SK-N-SH (cell line): ENCODE measurements at regions not wholly inside any gene's neighbourhood (a gene's known extent, or its start where the extent isn't known, plus 50 kb on each side); places are given as distances from the start of the nearest gene placed in this dataset.
"Not testable (repeated sequence)": the region's sequence is repeated elsewhere in the genome, so short reads cannot be mapped to it uniquely, and the experiment has no call there.

Experiments
- CTCF ChIA-PET: fragments of 300-600, 350-600 bp; formaldehyde crosslinking; extraction: SDS; loops from one replicate; lab custom pipeline; 2021; lab: Yijun Ruan, JAX
- POLR2A ChIA-PET: fragments of 350-600 bp; sonication (Branson Sonifier 250); formaldehyde crosslinking; extraction: SDS; loops from one replicate; lab custom pipeline; 2020; ENCODE audit warnings: antibody characterized with exemption, inconsistent platforms; lab: Yijun Ruan, JAX
- DNase-seq: peaks from one replicate; pipeline ENCODE4 v3.0.0; 2012
- H2AFZ ChIP-seq: fragments of 200-600 bp; sonication (generic); 2 replicates; pipeline ENCODE4 v1.8.1; 2016; ENCODE audit warnings: antibody characterized with exemption, mild to moderate bottlenecking, low read depth
- H3F3A ChIP-seq: fragments of 200-600 bp; sonication (generic); replicated peaks from 2 replicates; pipeline ENCODE3; 2016; ENCODE audit warnings: antibody characterized with exemption, mild to moderate bottlenecking; ENCODE audit not compliant: insufficient read depth
- H3K27ac ChIP-seq, 2 experiments: fragments of 200-500 bp in 1 of 2; fragments of 200-600 bp in 1 of 2; sonication (Bioruptor generic) in 1 of 2; sonication (generic), shearing (Covaris generic) in 1 of 2; 2 replicates each; pipeline versions ENCODE4 v1.5.1 to v1.6.1; 2014 to 2016; ENCODE audit warnings: low read depth in 2 of 2, inconsistent platforms in 1 of 2, low read length in 1 of 2, mild to moderate bottlenecking in 1 of 2, mixed read lengths in 1 of 2
- H3K27me3 ChIP-seq: fragments of 200-600 bp; sonication (generic), shearing (Covaris generic); 2 replicates; pipeline ENCODE4 v1.6.1; 2016; ENCODE audit warnings: mixed run types; ENCODE audit not compliant: insufficient read depth
- H3K36me3 ChIP-seq, 2 experiments: fragments of 200-500 bp in 1 of 2; fragments of 200-600 bp in 1 of 2; sonication (Bioruptor generic) in 1 of 2; sonication (generic) in 1 of 2; replicated peaks in 1 of 2; 2 replicates each; pipeline versions ENCODE3 to v1.5.1; 2014 to 2016; ENCODE audit warnings: low read length in 1 of 2, mild to moderate bottlenecking in 1 of 2; ENCODE audit not compliant: insufficient read depth in 2 of 2, control insufficient read depth in 1 of 2
- H3K4me1 ChIP-seq, 2 experiments: fragments of 200-500 bp in 1 of 2; fragments of 200-600 bp in 1 of 2; sonication (Bioruptor generic) in 1 of 2; sonication (generic), shearing (Covaris generic) in 1 of 2; 2 replicates each; pipeline versions ENCODE4 v1.5.1 to v1.6.1; 2014 to 2016; ENCODE audit warnings: low read depth in 1 of 2, low read length in 1 of 2, mixed run types in 1 of 2; ENCODE audit not compliant: insufficient read depth in 2 of 2, control insufficient read depth in 1 of 2
- H3K4me2 ChIP-seq: fragments of 200-600 bp; sonication (generic), shearing (Covaris generic); 2 replicates; pipeline ENCODE4 v1.6.1; 2017; ENCODE audit warnings: mixed run types
- H3K4me3 ChIP-seq, 2 experiments: fragments of 200-500 bp in 1 of 2; fragments of 200-600 bp in 1 of 2; sonication (Bioruptor generic) in 1 of 2; sonication (generic), shearing (Covaris generic) in 1 of 2; 2 replicates each; pipeline versions ENCODE4 v1.5.1 to v1.8.1; 2014 to 2016; ENCODE audit warnings: low read depth in 2 of 2, inconsistent platforms in 1 of 2, low read length in 1 of 2, mild to moderate bottlenecking in 1 of 2, mixed read lengths in 1 of 2, moderate library complexity in 1 of 2
- H3K79me2 ChIP-seq: fragments of 200-600 bp; sonication (generic); 2 replicates; pipeline ENCODE4 v1.8.1; 2017; ENCODE audit warnings: mild to moderate bottlenecking; ENCODE audit not compliant: insufficient read depth
- H3K9ac ChIP-seq: fragments of 200-600 bp; sonication (generic); 2 replicates; pipeline ENCODE4 v1.6.1; 2017; ENCODE audit warnings: mixed run types
- H3K9me2 ChIP-seq: fragments of 200-600 bp; sonication (generic); 2 replicates; pipeline ENCODE4 v1.6.1; 2017; ENCODE audit warnings: mixed run types
- H3K9me3 ChIP-seq: fragments of 200-600 bp; sonication (generic); 2 replicates; pipeline ENCODE4 v1.6.1; 2017; ENCODE audit warnings: mixed run types, mild to moderate bottlenecking, moderate library complexity
- H4K20me1 ChIP-seq: fragments of 200-600 bp; sonication (generic); 2 replicates; pipeline ENCODE4 v1.6.1; 2017; ENCODE audit warnings: mild to moderate bottlenecking, mixed run types; ENCODE audit not compliant: insufficient read depth
- EZH2phosphoT487 ChIP-seq: fragments of 200-600 bp; sonication (generic); IDR thresholded peaks from 2 replicates; pipeline ENCODE4 v1.6.1; 2017; ENCODE audit warnings: low read depth, mixed run types, mild to moderate bottlenecking, antibody characterized with exemption, moderate library complexity, borderline replicate concordance
- FOSL2 ChIP-seq: IDR thresholded peaks from 2 replicates; pipeline ENCODE4 v1.4.0; 2012; ENCODE audit warnings: low read depth, mild to moderate bottlenecking, moderate library complexity, borderline replicate concordance
- JUND ChIP-seq: IDR thresholded peaks from 2 replicates; pipeline ENCODE4 v1.4.0; 2012
- NRF1 ChIP-seq: IDR thresholded peaks from 2 replicates; pipeline ENCODE4 v1.6.1; 2012; ENCODE audit warnings: low read depth, mild to moderate bottlenecking, low read length
- RAD21 ChIP-seq: IDR thresholded peaks from 2 replicates; pipeline ENCODE4 v1.6.1; 2012; ENCODE audit warnings: mild to moderate bottlenecking, low read length
- RFX5 ChIP-seq: IDR thresholded peaks from 2 replicates; pipeline ENCODE4 v1.6.1; 2012; ENCODE audit warnings: mild to moderate bottlenecking, improper control_type of control experiment, low read length
- RXRA ChIP-seq: IDR thresholded peaks from 2 replicates; pipeline ENCODE4 v1.4.0; 2012; ENCODE audit warnings: low read depth, mild to moderate bottlenecking, borderline replicate concordance
- SIN3A ChIP-seq: IDR thresholded peaks from 2 replicates; pipeline ENCODE4 v1.6.1; 2012; ENCODE audit warnings: low read depth, mild to moderate bottlenecking, low read length, moderate library complexity, borderline replicate concordance
- SMC3 ChIP-seq: IDR thresholded peaks from 2 replicates; pipeline ENCODE4 v1.6.1; 2012; ENCODE audit warnings: low read depth, low read length, improper control_type of control experiment
- TAF1 ChIP-seq: IDR thresholded peaks from 2 replicates; pipeline ENCODE4 v1.6.1; 2012; ENCODE audit warnings: low read depth, mild to moderate bottlenecking, low read length, moderate library complexity, borderline replicate concordance
- TCF12 ChIP-seq: IDR thresholded peaks from 2 replicates; pipeline ENCODE4 v1.4.0; 2012
- TEAD4 ChIP-seq: IDR thresholded peaks from 2 replicates; pipeline ENCODE4 v1.4.0; 2012; ENCODE audit warnings: mild to moderate bottlenecking, borderline replicate concordance; ENCODE audit not compliant: insufficient read depth
- YY1 ChIP-seq: IDR thresholded peaks from 2 replicates; pipeline ENCODE4 v1.4.0; 2012; ENCODE audit warnings: low read depth, mild to moderate bottlenecking
- WGBS: methylation state at CpG from one replicate; pipeline ENCODE4 v1.1.6; 2017; ENCODE audit warnings: low lambda C conversion rate; 5-methylcytosine and 5-hydroxymethylcytosine counted together
- TF ChIP-seq, protein P1 (sequence below): fragments of 150-350 bp; IDR thresholded peaks from 2 replicates; pipeline ENCODE4 v1.6.1; 2017; ENCODE audit warnings: antibody characterized with exemption, low read length, low read depth, borderline replicate concordance
- TF ChIP-seq, protein P2 (sequence below): IDR thresholded peaks from 2 replicates; pipeline ENCODE4 v1.4.0; 2012; ENCODE audit warnings: low read depth, borderline replicate concordance
- TF ChIP-seq, protein P3 (sequence below): IDR thresholded peaks from 2 replicates; pipeline ENCODE4 v1.4.0; 2012; ENCODE audit warnings: low read depth

DNA sequence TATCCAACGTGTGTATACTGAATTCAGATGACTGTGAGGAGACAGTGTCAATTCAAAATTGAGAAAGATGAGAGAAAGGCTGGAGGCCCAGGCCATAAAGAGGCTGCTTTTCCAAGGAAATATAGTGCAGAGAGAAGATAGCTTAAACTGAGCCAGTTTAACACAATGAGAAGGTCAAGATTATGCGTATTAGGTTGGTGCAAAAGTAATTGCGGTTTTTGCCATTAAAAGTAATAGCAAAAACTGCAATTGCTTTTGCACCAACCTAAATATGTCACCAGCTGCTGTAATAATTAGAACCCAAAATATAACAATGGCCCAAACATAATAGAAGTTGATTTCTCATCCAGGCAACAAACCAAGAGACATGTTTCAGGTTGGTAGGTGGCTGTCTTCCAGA, 148.7 kb upstream of the ATP5MC3 start:
- no peak for DNase-seq
- no peaks in the 10 kb centered on the region for H3K27me3 ChIP-seq
- POLR2A ChIA-PET = no interaction called here
- H3K4me3 ChIP-seq = no peak overlapping the region
- H3K36me3 ChIP-seq = no peaks in the 10 kb centered on the region
- no peak for TF ChIP-seq YY1
- TF ChIP-seq NRF1 = no peak
- TF ChIP-seq RFX5 = no peak
- TF ChIP-seq JUND = no peak
- TF ChIP-seq TAF1 = no peak
- no peak for TF ChIP-seq SIN3A
- no peak for TF ChIP-seq TEAD4
- TF ChIP-seq, protein P1, sequence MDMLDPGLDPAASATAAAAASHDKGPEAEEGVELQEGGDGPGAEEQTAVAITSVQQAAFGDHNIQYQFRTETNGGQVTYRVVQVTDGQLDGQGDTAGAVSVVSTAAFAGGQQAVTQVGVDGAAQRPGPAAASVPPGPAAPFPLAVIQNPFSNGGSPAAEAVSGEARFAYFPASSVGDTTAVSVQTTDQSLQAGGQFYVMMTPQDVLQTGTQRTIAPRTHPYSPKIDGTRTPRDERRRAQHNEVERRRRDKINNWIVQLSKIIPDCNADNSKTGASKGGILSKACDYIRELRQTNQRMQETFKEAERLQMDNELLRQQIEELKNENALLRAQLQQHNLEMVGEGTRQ = no peak
- TF ChIP-seq SMC3 = no peak
- TF ChIP-seq, protein P2, sequence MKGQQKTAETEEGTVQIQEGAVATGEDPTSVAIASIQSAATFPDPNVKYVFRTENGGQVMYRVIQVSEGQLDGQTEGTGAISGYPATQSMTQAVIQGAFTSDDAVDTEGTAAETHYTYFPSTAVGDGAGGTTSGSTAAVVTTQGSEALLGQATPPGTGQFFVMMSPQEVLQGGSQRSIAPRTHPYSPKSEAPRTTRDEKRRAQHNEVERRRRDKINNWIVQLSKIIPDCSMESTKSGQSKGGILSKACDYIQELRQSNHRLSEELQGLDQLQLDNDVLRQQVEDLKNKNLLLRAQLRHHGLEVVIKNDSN = no peak
- no peak for TF ChIP-seq TCF12
- TF ChIP-seq, protein P3, sequence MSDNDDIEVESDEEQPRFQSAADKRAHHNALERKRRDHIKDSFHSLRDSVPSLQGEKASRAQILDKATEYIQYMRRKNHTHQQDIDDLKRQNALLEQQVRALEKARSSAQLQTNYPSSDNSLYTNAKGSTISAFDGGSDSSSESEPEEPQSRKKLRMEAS = no peak
- TF ChIP-seq, all 33 proteins: peak for 0
- H3K79me2 ChIP-seq = no peaks in the 10 kb centered on the region
- no peak overlapping the region for H3K27ac ChIP-seq
- no peaks in the 10 kb centered on the region for H3K4me1 ChIP-seq
- CTCF ChIA-PET = interaction anchor here (0.9 to 2.7 kb wide), 7 partner anchors 14 to 766 kb away, joined by 3 to 15 read pairs (median 4); no protein-coding TSS in a partner anchor
- H3K9me3 ChIP-seq = no peaks in the 10 kb centered on the region
- 55% methylated on average over 3 of the region's 3 CpGs for WGBS
- H3K9ac ChIP-seq = no peak overlapping the region
- H4K20me1 ChIP-seq = no peaks in the 10 kb centered on the region
- no peaks in the 10 kb centered on the region for H3F3A ChIP-seq
- no peak overlapping the region for H2AFZ ChIP-seq
- H3K9me2 ChIP-seq = no peaks in the 10 kb centered on the region
- no peak overlapping the region for H3K4me2 ChIP-seq

DNA sequence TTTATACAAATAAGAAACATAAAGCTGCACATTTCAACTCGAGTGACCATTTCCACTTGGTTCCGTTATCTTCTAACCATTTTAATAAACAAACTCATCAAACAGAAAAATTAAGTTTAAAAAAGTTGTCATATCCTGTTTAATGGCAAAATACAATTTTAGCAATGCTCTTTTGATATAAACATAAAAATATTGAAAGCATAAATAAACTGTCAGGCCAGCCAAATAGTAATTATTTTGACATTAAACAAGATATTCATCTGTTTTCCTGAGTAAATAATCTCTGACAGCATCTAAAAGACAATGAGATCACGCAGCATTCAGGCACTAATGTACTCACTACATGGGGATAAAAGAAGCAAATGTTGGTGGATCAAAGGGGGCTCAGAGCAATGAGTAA, 145.3 kb upstream of the ATP5MC3 start:
- CTCF ChIA-PET = interaction anchor here (4.0 kb wide), 1 partner anchor 76 kb away, joined by 17 read pairs; no protein-coding TSS in a partner anchor
- no peaks in the 10 kb centered on the region for H3K27me3 ChIP-seq
- no peak for DNase-seq
- POLR2A ChIA-PET = no interaction called here
- H3K9me3 ChIP-seq = no peaks in the 10 kb centered on the region
- WGBS = 11% methylated on average over 3 of the region's 3 CpGs
- H3F3A ChIP-seq = no peaks in the 10 kb centered on the region
- no peak overlapping the region for H3K4me2 ChIP-seq
- TF ChIP-seq EZH2phosphoT487 (no peak), TCF12 (no peak), RXRA (no peak), RAD21 (no peak), FOSL2 (no peak), SIN3A (no peak)
- TF ChIP-seq, protein P2 = no peak
- TF ChIP-seq, protein P1 = no peak
- TF ChIP-seq, all 33 proteins: peak for 0
- H3K79me2 ChIP-seq = no peaks in the 10 kb centered on the region
- no peak overlapping the region for H3K27ac ChIP-seq
- no peaks in the 10 kb centered on the region for H3K4me1 ChIP-seq
- no peak overlapping the region for H3K9ac ChIP-seq
- H3K4me3 ChIP-seq = no peak overlapping the region
- H2AFZ ChIP-seq = no peak overlapping the region
- H3K9me2 ChIP-seq = no peaks in the 10 kb centered on the region
- no peaks in the 10 kb centered on the region for H3K36me3 ChIP-seq
- H4K20me1 ChIP-seq = no peaks in the 10 kb centered on the region

DNA sequence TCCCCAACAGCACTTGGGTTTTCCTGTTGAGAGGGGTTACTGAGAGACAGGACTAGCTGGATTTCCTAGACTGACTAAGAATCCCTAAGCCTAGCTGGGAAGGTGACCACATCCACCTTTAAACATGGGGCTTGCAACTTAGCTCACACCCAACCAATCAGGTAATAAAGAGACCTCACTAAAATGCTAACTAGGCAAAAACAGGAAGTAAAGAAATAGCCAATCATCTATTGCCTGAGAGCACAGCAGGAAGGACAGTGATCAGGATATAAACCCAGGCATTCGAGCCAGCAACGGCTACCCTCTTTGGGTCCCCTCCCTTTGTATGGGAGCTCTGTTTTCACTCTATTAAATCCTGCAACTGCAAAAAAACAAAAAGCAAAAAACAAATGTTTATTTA, 144.7 kb upstream of the ATP5MC3 start:
- H3K4me2 ChIP-seq, H4K20me1 ChIP-seq, H3K4me3 ChIP-seq, H3K9me3 ChIP-seq, H3K9me2 ChIP-seq, H3K27ac ChIP-seq, H3K36me3 ChIP-seq, H3K4me1 ChIP-seq, H3F3A ChIP-seq, POLR2A ChIA-PET, H3K27me3 ChIP-seq, H3K9ac ChIP-seq, DNase-seq, H2AFZ ChIP-seq, H3K79me2 ChIP-seq: not testable (repeated sequence)
- 9% methylated on average over 2 of the region's 2 CpGs for WGBS
- CTCF ChIA-PET = interaction anchor here (0.7 to 4.0 kb wide), 2 partner anchors 16 to 75 kb away, joined by 3 to 17 read pairs; no protein-coding TSS in a partner anchor
